Astrocyte (in vitro differentiated cells and primary cell): ENCODE measurements at regions not wholly inside any gene's neighbourhood (a gene's known extent, or its start where the extent isn't known, plus 50 kb on each side); places are given as distances from the start of the nearest gene placed in this dataset.

Source experiments
- DNase-seq: peaks from one replicate; pipeline ENCODE4 v3.0.0-alpha.2; 2010; ENCODE audit warnings: low read depth
- FAIRE-seq: peaks from 2 replicates; lab custom pipeline; 2011; peaks lifted over from hg19 to GRCh38; lab: Jason Lieb, UNC
- H2AFZ ChIP-seq: 2 replicates; pipeline ENCODE4 v1.6.0; 2012; ENCODE audit warnings: low read depth, low read length, inconsistent platforms
- H3K27ac ChIP-seq: 2 replicates; pipeline ENCODE4 v1.5.1; 2011; ENCODE audit warnings: low read depth, low read length, inconsistent platforms
- H3K27me3 ChIP-seq: 2 replicates; pipeline ENCODE4 v1.6.0; 2011; ENCODE audit warnings: low read length, inconsistent platforms; ENCODE audit not compliant: insufficient read depth
- H3K36me3 ChIP-seq: 2 replicates; pipeline ENCODE4 v1.5.1; 2011; ENCODE audit warnings: low read length, inconsistent platforms; ENCODE audit not compliant: insufficient read depth
- H3K4me1 ChIP-seq: 2 replicates; pipeline ENCODE4 v1.5.1; 2011; ENCODE audit warnings: low read length, inconsistent platforms; ENCODE audit not compliant: insufficient read depth
- H3K4me2 ChIP-seq: 2 replicates; pipeline ENCODE4 v1.6.0; 2012; ENCODE audit warnings: low read length, inconsistent platforms
- H3K4me3 ChIP-seq: 2 replicates; pipeline ENCODE4 v1.5.1; 2011; ENCODE audit warnings: low read depth, mild to moderate bottlenecking, low read length, inconsistent platforms; ENCODE audit not compliant: insufficient read depth
- H3K79me2 ChIP-seq: 2 replicates; pipeline ENCODE4 v1.6.0; 2012; ENCODE audit warnings: mild to moderate bottlenecking, low read length, inconsistent platforms; ENCODE audit not compliant: insufficient read depth
- H3K9ac ChIP-seq: 2 replicates; pipeline ENCODE4 v1.6.0; 2012; ENCODE audit warnings: mild to moderate bottlenecking, low read length, inconsistent platforms
- H3K9me3 ChIP-seq: 2 replicates; pipeline ENCODE4 v1.5.1; 2012; ENCODE audit warnings: low read depth, mild to moderate bottlenecking, low read length, inconsistent platforms; ENCODE audit not compliant: insufficient read depth
- H4K20me1 ChIP-seq: 2 replicates; pipeline ENCODE4 v1.6.0; 2012; ENCODE audit warnings: low read length, inconsistent platforms; ENCODE audit not compliant: insufficient read depth
- H3K27ac Mint-ChIP-seq: one replicate; pipeline ENCODE4 v1.8.0; 2021; ENCODE audit warnings: mild to moderate bottlenecking, mixed read lengths; ENCODE audit not compliant: unreplicated experiment
- H3K27me3 Mint-ChIP-seq: one replicate; pipeline ENCODE4 v1.8.0; 2021; ENCODE audit warnings: low read depth, mixed read lengths; ENCODE audit not compliant: unreplicated experiment
- H3K36me3 Mint-ChIP-seq: one replicate; pipeline ENCODE4 v1.8.0; 2021; ENCODE audit warnings: low read depth, mixed read lengths; ENCODE audit not compliant: unreplicated experiment
- H3K4me1 Mint-ChIP-seq: one replicate; pipeline ENCODE4 v1.8.0; 2021; ENCODE audit warnings: low read depth, mixed read lengths; ENCODE audit not compliant: unreplicated experiment
- H3K4me3 Mint-ChIP-seq: one replicate; pipeline ENCODE4 v1.8.0; 2021; ENCODE audit warnings: mild to moderate bottlenecking, moderate library complexity, mixed read lengths; ENCODE audit not compliant: unreplicated experiment
- H3K9me3 Mint-ChIP-seq: one replicate; pipeline ENCODE4 v1.8.0; 2021; ENCODE audit warnings: mild to moderate bottlenecking, mixed read lengths; ENCODE audit not compliant: unreplicated experiment
- EZH2 ChIP-seq: IDR thresholded peaks from 2 replicates; pipeline ENCODE4 v1.6.1; 2012; ENCODE audit warnings: mild to moderate bottlenecking, low read length, inconsistent platforms; ENCODE audit not compliant: insufficient read depth
- TF ChIP-seq, protein P1 (sequence below): IDR thresholded peaks from 2 replicates; pipeline ENCODE4 v1.5.1; 2011; ENCODE audit warnings: low read depth, mild to moderate bottlenecking, inconsistent platforms, low read length, moderate library complexity; ENCODE audit not compliant: insufficient read depth

DNA sequence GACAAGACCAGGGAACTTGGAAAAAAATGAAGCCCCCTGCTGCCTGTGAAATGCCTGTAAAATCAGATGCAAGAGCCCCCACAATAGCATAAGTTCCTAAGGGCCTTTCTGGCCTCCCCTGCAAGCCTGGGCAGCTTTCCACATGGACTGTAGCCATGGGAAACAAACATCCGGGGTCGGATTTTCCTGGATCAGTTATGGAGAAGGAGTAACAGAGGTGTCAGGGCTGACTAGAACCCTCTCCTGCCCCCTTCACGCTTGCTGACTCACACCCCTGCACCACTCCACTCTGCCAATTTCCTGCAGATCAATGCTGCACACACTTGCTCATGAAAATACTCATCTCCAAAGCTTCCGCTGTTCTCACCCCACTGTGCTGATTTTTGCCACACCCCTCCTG lies 258.6 kb downstream of the CBLN1 start:
- no peaks in the 10 kb centered on the region for H4K20me1 ChIP-seq
- no peaks in the 10 kb centered on the region for H3K9me3 ChIP-seq
- H2AFZ ChIP-seq, result no peak overlapping the region
- H3K27me3 Mint-ChIP-seq, result peaks cover 16% of the 10 kb centered on the region
- no peak for FAIRE-seq
- H3K79me2 ChIP-seq, result no peaks in the 10 kb centered on the region
- DNase-seq, result peak; percentile 83
- no peaks in the 10 kb centered on the region for H3K36me3 ChIP-seq
- H3K27ac ChIP-seq, result no peak overlapping the region
- no peak for TF ChIP-seq EZH2
- TF ChIP-seq, protein P1, sequence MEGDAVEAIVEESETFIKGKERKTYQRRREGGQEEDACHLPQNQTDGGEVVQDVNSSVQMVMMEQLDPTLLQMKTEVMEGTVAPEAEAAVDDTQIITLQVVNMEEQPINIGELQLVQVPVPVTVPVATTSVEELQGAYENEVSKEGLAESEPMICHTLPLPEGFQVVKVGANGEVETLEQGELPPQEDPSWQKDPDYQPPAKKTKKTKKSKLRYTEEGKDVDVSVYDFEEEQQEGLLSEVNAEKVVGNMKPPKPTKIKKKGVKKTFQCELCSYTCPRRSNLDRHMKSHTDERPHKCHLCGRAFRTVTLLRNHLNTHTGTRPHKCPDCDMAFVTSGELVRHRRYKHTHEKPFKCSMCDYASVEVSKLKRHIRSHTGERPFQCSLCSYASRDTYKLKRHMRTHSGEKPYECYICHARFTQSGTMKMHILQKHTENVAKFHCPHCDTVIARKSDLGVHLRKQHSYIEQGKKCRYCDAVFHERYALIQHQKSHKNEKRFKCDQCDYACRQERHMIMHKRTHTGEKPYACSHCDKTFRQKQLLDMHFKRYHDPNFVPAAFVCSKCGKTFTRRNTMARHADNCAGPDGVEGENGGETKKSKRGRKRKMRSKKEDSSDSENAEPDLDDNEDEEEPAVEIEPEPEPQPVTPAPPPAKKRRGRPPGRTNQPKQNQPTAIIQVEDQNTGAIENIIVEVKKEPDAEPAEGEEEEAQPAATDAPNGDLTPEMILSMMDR, result no peak
- H3K4me2 ChIP-seq, result peak overlapping the region; percentile 71
- peaks cover 24% of the 10 kb centered on the region for H3K4me1 Mint-ChIP-seq
- H3K4me3 Mint-ChIP-seq, result no peak overlapping the region
- no peaks in the 10 kb centered on the region for H3K9me3 Mint-ChIP-seq
- peaks cover 21% of the 10 kb centered on the region for H3K4me1 ChIP-seq
- H3K27ac Mint-ChIP-seq, result no peak overlapping the region
- peaks cover 9% of the 10 kb centered on the region for H3K27me3 ChIP-seq
- H3K4me3 ChIP-seq, result no peak overlapping the region
- no peak overlapping the region for H3K9ac ChIP-seq
- H3K36me3 Mint-ChIP-seq, result no peaks in the 10 kb centered on the region

- H3K27ac ChIP-seq, result no peak overlapping the region
- H4K20me1 ChIP-seq, result no peaks in the 10 kb centered on the region
- no peaks in the 10 kb centered on the region for H3K9me3 Mint-ChIP-seq
- H3K27me3 Mint-ChIP-seq, result peaks cover 16% of the 10 kb centered on the region
- H3K79me2 ChIP-seq, result no peaks in the 10 kb centered on the region
- no peak for DNase-seq
- peaks cover 21% of the 10 kb centered on the region for H3K4me1 ChIP-seq
- peak overlapping the region; percentile 31 for H2AFZ ChIP-seq
- peaks cover 9% of the 10 kb centered on the region for H3K27me3 ChIP-seq
- no peaks in the 10 kb centered on the region for H3K9me3 ChIP-seq
- no peak overlapping the region for H3K9ac ChIP-seq
- peaks cover 24% of the 10 kb centered on the region for H3K4me1 Mint-ChIP-seq
- peak overlapping the region; percentile 71 for H3K4me2 ChIP-seq
- H3K36me3 ChIP-seq, result no peaks in the 10 kb centered on the region
- TF ChIP-seq, protein P1, result no peak
- TF ChIP-seq EZH2, result no peak
- no peaks in the 10 kb centered on the region for H3K36me3 Mint-ChIP-seq
- no peak for FAIRE-seq
- no peak overlapping the region for H3K4me3 ChIP-seq
- H3K4me3 Mint-ChIP-seq, result no peak overlapping the region
- H3K27ac Mint-ChIP-seq, result no peak overlapping the region
These were observed 259.2 kb downstream of the CBLN1 start for GRCh38 chr16:49022351-49022963.

DNA sequence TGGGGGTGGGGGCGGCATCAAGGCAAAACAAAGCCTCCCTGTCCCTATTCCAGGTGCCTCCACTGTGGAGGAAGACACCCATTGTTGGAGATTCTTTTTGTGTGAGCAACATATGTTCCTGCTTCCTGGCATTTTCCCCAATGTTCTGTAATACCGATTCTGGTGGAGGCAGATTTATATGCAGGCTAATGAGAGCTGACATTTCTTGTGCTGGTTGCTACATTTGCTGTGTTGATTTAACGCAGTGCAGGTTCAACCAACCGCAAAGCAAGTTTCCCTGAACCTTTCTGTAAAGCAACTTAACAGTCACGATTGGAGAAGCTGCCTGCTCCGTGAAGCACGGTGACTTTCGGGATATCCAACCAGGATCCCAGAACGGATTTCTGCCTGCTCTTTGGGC lies 260.5 kb downstream of the CBLN1 start:
- peaks cover 24% of the 10 kb centered on the region for H3K4me1 Mint-ChIP-seq
- no peaks in the 10 kb centered on the region for H3K36me3 Mint-ChIP-seq
- H3K27ac Mint-ChIP-seq, result no peak overlapping the region
- H3K4me3 Mint-ChIP-seq, result no peak overlapping the region
- Histone ChIP-seq H3K79me2 (no peaks in the 10 kb centered on the region), H3K4me2 (peak overlapping the region; percentile 45), H2AFZ (no peak overlapping the region), H3K27me3 (peaks cover 9% of the 10 kb centered on the region), H3K27ac (no peak overlapping the region), H3K4me1 (peaks cover 21% of the 10 kb centered on the region), H3K4me3 (no peak overlapping the region), H3K36me3 (no peaks in the 10 kb centered on the region), H3K9ac (no peak overlapping the region), H4K20me1 (no peaks in the 10 kb centered on the region), H3K9me3 (no peaks in the 10 kb centered on the region)
- TF ChIP-seq, protein P1, result no peak
- no peak for TF ChIP-seq EZH2
- FAIRE-seq (no peak), DNase-seq (peak; percentile 89)
- H3K27me3 Mint-ChIP-seq, result peaks cover 11% of the 10 kb centered on the region
- H3K9me3 Mint-ChIP-seq, result no peaks in the 10 kb centered on the region
